HepG2 (cell line): ENCODE measurements at regions not wholly inside any gene's neighbourhood (a gene's known extent, or its start where the extent isn't known, plus 50 kb on each side); places are given as distances from the start of the nearest gene placed in this dataset.

Experiments used
- ATAC-seq: fragments of 200-7000 bp; cut with Tn5 transposase; 3 replicates; pipeline ENCODE4 v1.9.1; 2020; ENCODE audit warnings: mild to moderate bottlenecking, moderate library complexity
- BruUV-seq: library from RNA; stranded (reverse); fragments of 400-500 nt; replicated peaks from 2 replicates; lab custom pipeline; 2021; lab: Mats Ljungman, UMichigan
- CTCF ChIA-PET: fragments of 300-600 bp; formaldehyde crosslinking; extraction: SDS; loops from one replicate; lab custom pipeline; 2021; ENCODE audit warnings: low total read pairs, inconsistent platforms, low intra/inter-chr PET ratio; lab: Yijun Ruan, JAX
- POLR2A ChIA-PET: fragments of 350-600 bp; sonication (Branson Sonifier 250); formaldehyde crosslinking; loops from one replicate; lab custom pipeline; 2020; ENCODE audit warnings: antibody characterized with exemption, inconsistent platforms; lab: Yijun Ruan, JAX
- DNase-seq: peaks from one replicate; pipeline ENCODE4 v3.0.0-alpha.2; 2015; ENCODE audit warnings: low spot score
- FAIRE-seq: peaks from 3 replicates; lab custom pipeline; 2011; peaks lifted over from hg19 to GRCh38; lab: Jason Lieb, UNC
- H2AFZ ChIP-seq: one replicate; pipeline ENCODE4 v1.6.1; 2011; ENCODE audit warnings: low read length, inconsistent platforms
- H3K27ac ChIP-seq: fragments of 300-600 bp; 3 replicates; pipeline ENCODE4 v1.8.0; 2011; ENCODE audit warnings: mixed run types, mild to moderate bottlenecking, mixed read lengths, low read length, inconsistent platforms; ENCODE audit not compliant: insufficient read depth; ENCODE audit errors: extremely low read length
- H3K27me3 ChIP-seq, 2 experiments: fragments of 200-600 bp in 1 of 2; 2 replicates in 1 of 2; 3 replicates in 1 of 2; pipeline versions ENCODE4 v1.6.0 to v1.8.0; 2011; ENCODE audit warnings: low read length in 2 of 2, mild to moderate bottlenecking in 2 of 2, moderate library complexity in 2 of 2, inconsistent platforms in 1 of 2; ENCODE audit not compliant: insufficient read depth in 2 of 2, control insufficient read depth in 1 of 2
- H3K36me3 ChIP-seq, 2 experiments: fragments of 200-600 bp in 1 of 2; replicated peaks in 1 of 2; 2 replicates in 1 of 2; 3 replicates in 1 of 2; pipeline versions ENCODE4 v1.5.1 to v1.8.0; 2011; ENCODE audit warnings: low read length in 2 of 2, inconsistent platforms in 1 of 2; ENCODE audit not compliant: insufficient read depth in 2 of 2, control insufficient read depth in 1 of 2
- H3K4me1 ChIP-seq: 2 replicates; pipeline ENCODE4 v1.5.1; 2012; ENCODE audit warnings: low read length, inconsistent platforms; ENCODE audit not compliant: insufficient read depth
- H3K4me2 ChIP-seq: 2 replicates; pipeline ENCODE4 v1.6.0; 2011; ENCODE audit warnings: low read depth, low read length, inconsistent platforms
- H3K4me3 ChIP-seq, 3 experiments: fragments of 200-600 bp in 1 of 3; sonication (generic), shearing (Covaris generic) in 1 of 3; replicated peaks in 1 of 3; 2 replicates each; pipeline ENCODE4 v1.5.1; 2011 to 2016; ENCODE audit warnings: low read length in 3 of 3, inconsistent platforms in 2 of 3, low read depth in 2 of 3, mild to moderate bottlenecking in 2 of 3, control low read depth in 1 of 3, mixed read lengths in 1 of 3; ENCODE audit not compliant: insufficient read depth in 1 of 3
- H3K79me2 ChIP-seq: one replicate; pipeline ENCODE4 v1.6.1; 2011; ENCODE audit warnings: low read length, inconsistent platforms; ENCODE audit not compliant: insufficient read depth
- H3K9ac ChIP-seq: 2 replicates; pipeline ENCODE4 v1.6.0; 2011; ENCODE audit warnings: mild to moderate bottlenecking, low read depth, low read length, inconsistent platforms; ENCODE audit not compliant: insufficient read depth
- H3K9me3 ChIP-seq: 2 replicates; pipeline ENCODE4 v1.5.1; 2012; ENCODE audit warnings: mild to moderate bottlenecking, low read length
- H4K20me1 ChIP-seq: 2 replicates; pipeline ENCODE4 v1.6.0; 2011; ENCODE audit warnings: inconsistent platforms, mild to moderate bottlenecking, low read length, moderate library complexity; ENCODE audit not compliant: insufficient read depth
- ELF3 ChIP-seq: IDR thresholded peaks from 2 replicates; pipeline ENCODE4 v1.6.1; 2016; ENCODE audit warnings: missing genetic modification reagents, missing compliant biosample characterization
- EP300 ChIP-seq, 3 experiments: sonication (generic) in 1 of 3; formaldehyde crosslinking in 1 of 3; IDR thresholded peaks; 2 replicates each; pipeline versions ENCODE4 v1.5.1 to v1.6.1; 2011 to 2020; ENCODE audit warnings: low read depth in 2 of 3, low read length in 2 of 3, borderline replicate concordance in 1 of 3, improper control_type of control experiment in 1 of 3, mild to moderate bottlenecking in 1 of 3, missing genetic modification reagents in 1 of 3, moderate library complexity in 1 of 3
- ERF ChIP-seq: IDR thresholded peaks from 2 replicates; pipeline ENCODE4 v1.6.1; 2018; ENCODE audit warnings: missing biosample characterization, missing genetic modification reagents
- FOXO1 ChIP-seq: sonication (generic); formaldehyde crosslinking; IDR thresholded peaks from 2 replicates; pipeline ENCODE4 v1.4.0; 2020; ENCODE audit warnings: missing genetic modification reagents
- GABPA ChIP-seq, 2 experiments: IDR thresholded peaks; 2 replicates each; pipeline ENCODE4 v1.6.1; 2011 to 2016; ENCODE audit warnings: low read depth in 2 of 2, low read length in 1 of 2, missing biosample characterization in 1 of 2, missing genetic modification characterization in 1 of 2
- GABPB1 ChIP-seq: IDR thresholded peaks from 2 replicates; pipeline ENCODE4 v1.6.1; 2016; ENCODE audit warnings: mild to moderate bottlenecking, missing genetic modification reagents, moderate library complexity, missing compliant biosample characterization
- GATAD2A ChIP-seq: IDR thresholded peaks from 2 replicates; pipeline ENCODE4 v1.6.1; 2016
- HNF4A ChIP-seq: sonication (generic); formaldehyde crosslinking; IDR thresholded peaks from 2 replicates; pipeline ENCODE4 v1.4.0; 2020; ENCODE audit warnings: missing genetic modification reagents
- JUN ChIP-seq: sonication (generic); formaldehyde crosslinking; IDR thresholded peaks from 2 replicates; pipeline ENCODE4 v1.4.0; 2020; ENCODE audit warnings: mild to moderate bottlenecking, missing genetic modification reagents
- KDM6A ChIP-seq: IDR thresholded peaks from 2 replicates; pipeline ENCODE4 v1.6.1; 2016; ENCODE audit warnings: low read depth
- NR2F1 ChIP-seq, 2 experiments: fragments of 450-650 bp in 1 of 2; formaldehyde crosslinking in 1 of 2; IDR thresholded peaks; 2 replicates each; pipeline versions ENCODE4 v1.5.0 to v1.6.1; 2016 to 2020; ENCODE audit warnings: mild to moderate bottlenecking in 1 of 2, missing compliant biosample characterization in 1 of 2, missing genetic modification reagents in 1 of 2, moderate library complexity in 1 of 2
- RARA ChIP-seq: IDR thresholded peaks from 2 replicates; pipeline ENCODE4 v1.6.1; 2016; ENCODE audit warnings: missing genetic modification reagents, missing compliant biosample characterization
- RBM22 ChIP-seq: fragments of 200-400 bp; formaldehyde crosslinking; optimal IDR thresholded peaks from 2 replicates; pipeline ENCODE3; 2017; ENCODE audit warnings: mild to moderate bottlenecking, low read length, moderate library complexity
- SOX13 ChIP-seq, 3 experiments: fragments of 450-650 bp in 1 of 3; sonication (generic) in 1 of 3; formaldehyde crosslinking in 1 of 3; IDR thresholded peaks in 2 of 3; conservative IDR thresholded peaks in 1 of 3; 2 replicates each; pipeline versions ENCODE4 v1.5.0 to v1.6.1; 2016 to 2020; ENCODE audit warnings: antibody characterized with exemption in 1 of 3, mild to moderate bottlenecking in 1 of 3, missing compliant biosample characterization in 1 of 3, missing genetic modification reagents in 1 of 3, moderate library complexity in 1 of 3
- ZBTB3 ChIP-seq: sonication (generic); formaldehyde crosslinking; IDR thresholded peaks from 2 replicates; pipeline ENCODE4 v1.4.0; 2020; ENCODE audit warnings: low read depth, mild to moderate bottlenecking, moderate library complexity, missing genetic modification reagents, borderline replicate concordance
- ZC3H4 ChIP-seq: sonication (generic); formaldehyde crosslinking; IDR thresholded peaks from 2 replicates; pipeline ENCODE4 v1.4.0; 2020; ENCODE audit warnings: missing genetic modification reagents, borderline replicate concordance
- ZMYM4 ChIP-seq: sonication (generic); formaldehyde crosslinking; IDR thresholded peaks from 2 replicates; pipeline ENCODE4 v1.8.1; 2023; ENCODE audit warnings: mild to moderate bottlenecking, missing genetic modification reagents
- ZNF749 ChIP-seq: sonication (generic); formaldehyde crosslinking; IDR thresholded peaks from 2 replicates; pipeline ENCODE4 v1.8.0; 2022; ENCODE audit warnings: mild to moderate bottlenecking, missing genetic modification reagents, moderate library complexity, borderline replicate concordance
- ZNF839 ChIP-seq: sonication (generic); formaldehyde crosslinking; IDR thresholded peaks from 2 replicates; pipeline ENCODE4 v1.4.0; 2020; ENCODE audit warnings: missing genetic modification reagents, mild to moderate bottlenecking, borderline replicate concordance
- WGBS: methylation state at CpG from one replicate; pipeline ENCODE4 v1.1.6; 2017; ENCODE audit warnings: low lambda C conversion rate; 5-methylcytosine and 5-hydroxymethylcytosine counted together
- in situ Hi-C: cut with HindIII; loops from 2 replicates; pipeline ENCODE4 v1.10.0; 2017; ENCODE audit warnings: low pct_unique_long_range_greater_than_20kb; ENCODE audit not compliant: extremely low pct_ligation_motif_present
- intact Hi-C: fragments of 100-400 bp; cut with micrococcal nuclease; formaldehyde crosslinking; loops from one replicate; pipeline ENCODE4 v1.10.0; 2022; ENCODE audit not compliant: unreplicated experiment
- TF ChIP-seq, protein P1 (sequence below): sonication (generic); formaldehyde crosslinking; IDR thresholded peaks from 2 replicates; pipeline ENCODE4 v1.4.0; 2020; ENCODE audit warnings: missing genetic modification reagents, borderline replicate concordance
- TF ChIP-seq, protein P2 (sequence below): IDR thresholded peaks from 2 replicates; pipeline ENCODE4 v1.6.1; 2018; ENCODE audit warnings: missing genetic modification reagents, mild to moderate bottlenecking, missing compliant biosample characterization

DNA sequence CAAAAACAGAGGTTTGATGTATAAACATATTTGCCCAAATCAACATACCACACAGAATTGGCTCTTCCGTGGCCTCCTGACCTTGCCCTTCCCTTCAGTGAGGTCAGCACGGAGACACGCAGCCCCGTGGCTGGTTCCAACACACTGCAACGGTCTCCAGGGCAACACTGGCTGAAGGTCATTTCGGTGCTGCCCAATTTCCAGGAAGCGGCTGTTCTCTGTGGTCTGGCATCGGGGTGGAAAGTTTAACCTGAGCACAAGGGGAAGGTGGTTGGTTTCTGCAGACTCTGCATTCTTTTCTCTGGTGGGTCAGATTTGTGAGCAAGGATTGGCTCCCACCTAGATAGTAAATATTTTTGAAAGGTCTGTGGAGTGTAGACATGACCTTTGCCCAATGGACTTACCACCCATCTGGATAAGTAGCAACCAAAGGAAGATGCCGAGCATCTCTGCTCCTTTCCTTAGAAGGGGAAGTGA is 177.6 kb upstream of the PHACTR1 start:
- 2% methylated on average over 9 of the region's 9 CpGs for WGBS
- intact Hi-C loops, result no loop called here
- H4K20me1 ChIP-seq, result no peaks in the 10 kb centered on the region
- no peaks in the 10 kb centered on the region for H3K36me3 ChIP-seq
- no peak overlapping the region; a peak in 1 of 6 replicates for H3K4me3 ChIP-seq
- H3K4me2 ChIP-seq, result peak overlapping the region; percentile 48
- ChIA-PET POLR2A (no interaction called here), CTCF (no interaction called here)
- no peak overlapping the region for H3K9ac ChIP-seq
- H3K4me1 ChIP-seq, result peaks cover 26% of the 10 kb centered on the region
- BruUV-seq, result no TSS peak
- H3K27me3 ChIP-seq, result no peaks in the 10 kb centered on the region; a peak in 1 of 5 replicates
- H3K9me3 ChIP-seq, result no peaks in the 10 kb centered on the region
- no peak overlapping the region for H3K27ac ChIP-seq
- H3K79me2 ChIP-seq, result no peaks in the 10 kb centered on the region
- DNase-seq (peak; percentile 79), FAIRE-seq (peak; percentile 46), ATAC-seq (peak; percentile 95)
- no peak overlapping the region for H2AFZ ChIP-seq
- in situ Hi-C loops, result no loop called here
- TF ChIP-seq FOXO1 (CRISPR knock-in tag) (peak; percentile 29; the same call in 1 of the 2 replicates), GATAD2A (peak; percentile 35; the same call in 1 of the 2 replicates), HNF4A (peak; percentile 72), EP300 (IDR thresholded peaks at IDR 0.05; ENCODE audit: low read depth in 2 of 2, low read length in 2 of 2) (peak; percentile 55 to 64; a peak in 3 of 4 replicates), EP300 (CRISPR knock-in tag; IDR thresholded peaks at IDR 0.05; ENCODE audit: borderline replicate concordance) (no peak), RBM22 (no peak), ZC3H4 (CRISPR knock-in tag) (no peak), ZMYM4 (CRISPR knock-in tag) (peak; percentile 48; the same call in 1 of the 2 replicates), GABPA (IDR thresholded peaks at IDR 0.05; ENCODE audit: low read depth, low read length) (no peak), GABPA (CRISPR knock-in tag; IDR thresholded peaks at IDR 0.05; ENCODE audit: low read depth) (no peak), SOX13 (IDR thresholded peaks at IDR 0.05) (no peak), SOX13 (CRISPR knock-in tag; conservative IDR thresholded peaks at IDR 0.05 in 1 of 2, IDR thresholded peaks at IDR 0.05 in 1 of 2) (peak in 1 of 2 experiments; percentile 54; a peak in 1 of 4 replicates), ZNF749 (CRISPR knock-in tag) (no peak), NR2F1 (CRISPR knock-in tag; IDR thresholded peaks at IDR 0.05) (peak; percentile 90 to 95), ELF3 (CRISPR knock-in tag) (peak; percentile 73), KDM6A (CRISPR knock-in tag) (0 out of 2 replicates have a peak, but pooled peaks have one; percentile 22), RARA (CRISPR knock-in tag) (peak; percentile 95), GABPB1 (0 out of 2 replicates have a peak, but pooled peaks have one; percentile 24), ERF (CRISPR knock-in tag) (peak; percentile 46; the same call in 1 of the 2 replicates), ZNF839 (CRISPR knock-in tag) (no peak), JUN (CRISPR knock-in tag) (0 out of 2 replicates have a peak, but pooled peaks have one; percentile 55), ZBTB3 (peak; percentile 61; the same call in 1 of the 2 replicates)
- TF ChIP-seq, protein P1, sequence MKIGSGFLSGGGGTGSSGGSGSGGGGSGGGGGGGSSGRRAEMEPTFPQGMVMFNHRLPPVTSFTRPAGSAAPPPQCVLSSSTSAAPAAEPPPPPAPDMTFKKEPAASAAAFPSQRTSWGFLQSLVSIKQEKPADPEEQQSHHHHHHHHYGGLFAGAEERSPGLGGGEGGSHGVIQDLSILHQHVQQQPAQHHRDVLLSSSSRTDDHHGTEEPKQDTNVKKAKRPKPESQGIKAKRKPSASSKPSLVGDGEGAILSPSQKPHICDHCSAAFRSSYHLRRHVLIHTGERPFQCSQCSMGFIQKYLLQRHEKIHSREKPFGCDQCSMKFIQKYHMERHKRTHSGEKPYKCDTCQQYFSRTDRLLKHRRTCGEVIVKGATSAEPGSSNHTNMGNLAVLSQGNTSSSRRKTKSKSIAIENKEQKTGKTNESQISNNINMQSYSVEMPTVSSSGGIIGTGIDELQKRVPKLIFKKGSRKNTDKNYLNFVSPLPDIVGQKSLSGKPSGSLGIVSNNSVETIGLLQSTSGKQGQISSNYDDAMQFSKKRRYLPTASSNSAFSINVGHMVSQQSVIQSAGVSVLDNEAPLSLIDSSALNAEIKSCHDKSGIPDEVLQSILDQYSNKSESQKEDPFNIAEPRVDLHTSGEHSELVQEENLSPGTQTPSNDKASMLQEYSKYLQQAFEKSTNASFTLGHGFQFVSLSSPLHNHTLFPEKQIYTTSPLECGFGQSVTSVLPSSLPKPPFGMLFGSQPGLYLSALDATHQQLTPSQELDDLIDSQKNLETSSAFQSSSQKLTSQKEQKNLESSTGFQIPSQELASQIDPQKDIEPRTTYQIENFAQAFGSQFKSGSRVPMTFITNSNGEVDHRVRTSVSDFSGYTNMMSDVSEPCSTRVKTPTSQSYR (CRISPR knock-in tag), result peak; percentile 39; the same call in 1 of the 2 replicates
- TF ChIP-seq, protein P2, sequence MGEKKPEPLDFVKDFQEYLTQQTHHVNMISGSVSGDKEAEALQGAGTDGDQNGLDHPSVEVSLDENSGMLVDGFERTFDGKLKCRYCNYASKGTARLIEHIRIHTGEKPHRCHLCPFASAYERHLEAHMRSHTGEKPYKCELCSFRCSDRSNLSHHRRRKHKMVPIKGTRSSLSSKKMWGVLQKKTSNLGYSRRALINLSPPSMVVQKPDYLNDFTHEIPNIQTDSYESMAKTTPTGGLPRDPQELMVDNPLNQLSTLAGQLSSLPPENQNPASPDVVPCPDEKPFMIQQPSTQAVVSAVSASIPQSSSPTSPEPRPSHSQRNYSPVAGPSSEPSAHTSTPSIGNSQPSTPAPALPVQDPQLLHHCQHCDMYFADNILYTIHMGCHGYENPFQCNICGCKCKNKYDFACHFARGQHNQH (CRISPR knock-in tag), result peak; percentile 26; the same call in 1 of the 2 replicates
